ENCODE measurements at regions not wholly inside any gene's neighbourhood (a gene's known extent, or its start where the extent isn't known, plus 50 kb on each side); places are given as distances from the start of the nearest gene placed in this dataset.

- Histone ChIP-seq H4K20me1 (replicated peaks; ENCODE audit: control insufficient read depth, extremely low read depth, insufficient read depth, low read length) (no peaks in the 10 kb centered on the region), H3K9me1 (replicated peaks; ENCODE audit: control insufficient read depth, extremely low read depth, insufficient read depth, low read length) (no peaks in the 10 kb centered on the region), H3K79me2 (ENCODE audit: control insufficient read depth, insufficient read depth, low read length) (no peaks in the 10 kb centered on the region), H3K36me3 (ENCODE audit: control insufficient read depth in 2 of 2, extremely low read depth in 1 of 2, insufficient read depth in 2 of 2, low read length in 2 of 2) (no peaks in the 10 kb centered on the region), H3K27me3 (ENCODE audit: control insufficient read depth in 2 of 2, insufficient read depth in 2 of 2, low read length in 2 of 2) (no peaks in the 10 kb centered on the region), H3K4me2 (ENCODE audit: insufficient read depth, low read length) (no peak overlapping the region), H3K27ac (ENCODE audit: insufficient read depth, low read depth, low read length) (no peak overlapping the region), H3K4me1 (ENCODE audit: control insufficient read depth, extremely low read depth, insufficient read depth, low read length) (no peaks in the 10 kb centered on the region), H3K9ac (replicated peaks; ENCODE audit: extremely low read depth, insufficient read depth, low read length) (no peak overlapping the region), H2AFZ (ENCODE audit: low read depth, low read length) (no peak overlapping the region), H3K9me3 (replicated peaks; ENCODE audit: control insufficient read depth, insufficient read depth, low read length) (no peaks in the 10 kb centered on the region), H3K4me3 (replicated peaks in 1 of 3; ENCODE audit: insufficient read depth in 1 of 3, low read depth in 1 of 3, low read length in 3 of 3) (no peak overlapping the region)
- ChIA-PET CTCF (no interaction called here), POLR2A (no interaction called here)
- BruUV-seq (replicated peaks) = no TSS peak
- TF ChIP-seq EZH2 (IDR thresholded peaks at IDR 0.05; ENCODE audit: borderline replicate concordance, low read depth, low read length, severe bottlenecking) (no peak), FOS (IDR thresholded peaks at IDR 0.05; ENCODE audit: borderline replicate concordance, insufficient read depth, low read length) (no peak), POLR2AphosphoS5 (IDR thresholded peaks at IDR 0.05; ENCODE audit: insufficient read depth, low read depth, low read length) (no peak), GATA2 (IDR thresholded peaks at IDR 0.05; ENCODE audit: insufficient read depth, insufficient read length, low read depth, low read length) (no peak), MYC (IDR thresholded peaks at IDR 0.05; ENCODE audit: low read depth, low read length) (no peak), MAX (IDR thresholded peaks at IDR 0.05; ENCODE audit: insufficient read depth, insufficient read length) (no peak), CTCF (IDR thresholded peaks at IDR 0.05; ENCODE audit: extremely low read depth in 1 of 2, insufficient read depth in 1 of 2, low read depth in 1 of 2, low read length in 2 of 2) (no peak), JUN (IDR thresholded peaks at IDR 0.05; ENCODE audit: borderline replicate concordance, insufficient read depth, insufficient read length, low read depth) (no peak), POLR2A (IDR thresholded peaks at IDR 0.05; ENCODE audit: low read depth, low read length) (no peak)
- FAIRE-seq (no peak), DNase-seq (ENCODE audit: low read depth, low spot score) (no peak)
- dilution Hi-C loops (cut with MboI; ENCODE audit: extremely low pct_ligation_motif_present, low sequenced_read_pairs) (no loop called here), intact Hi-C loops (cut with micrococcal nuclease) (no loop called here)
Observed at GRCh38 chr2:198465970-198466369, 661.6 kb downstream of the PLCL1 start.
